ENCODE measurements at regions not wholly inside any gene's neighbourhood (a gene's known extent, or its start where the extent isn't known, plus 50 kb on each side); places are given as distances from the start of the nearest gene placed in this dataset.

- Histone ChIP-seq H3K79me2 (ENCODE audit: insufficient read depth, low read depth) (no peaks in the 10 kb centered on the region), H2AFZ (ENCODE audit: low read depth) (no peak overlapping the region), H3K27ac (no peak overlapping the region), H3K4me2 (no peak overlapping the region), H3K36me3 (ENCODE audit: insufficient read depth) (no peaks in the 10 kb centered on the region), H4K20me1 (ENCODE audit: insufficient read depth) (no peaks in the 10 kb centered on the region), H3K9ac (no peak overlapping the region), H3K27me3 (ENCODE audit: insufficient read depth, low read depth) (no peaks in the 10 kb centered on the region), H3K4me3 (IDR thresholded peaks at IDR 0.05; ENCODE audit: insufficient read depth, low read depth, low read length) (no peak overlapping the region), H3K4me1 (ENCODE audit: low read depth, poor library complexity, severe bottlenecking) (peaks cover 3% of the 10 kb centered on the region)
- no peak for TF ChIP-seq CTCF (conservative IDR thresholded peaks at IDR 0.05; ENCODE audit: low read depth, low read length)
Observed at GRCh38 chr7:114158854-114159253, 240.0 kb upstream of the PPP1R3A start.

- H3K4me1 ChIP-seq (ENCODE audit: low read depth, poor library complexity, severe bottlenecking): peaks cover 3% of the 10 kb centered on the region
- no peak overlapping the region for H3K9ac ChIP-seq
- no peak overlapping the region for H3K27ac ChIP-seq
- H2AFZ ChIP-seq (ENCODE audit: low read depth): no peak overlapping the region
- no peaks in the 10 kb centered on the region for H4K20me1 ChIP-seq (ENCODE audit: insufficient read depth)
- H3K4me2 ChIP-seq: no peak overlapping the region
- H3K79me2 ChIP-seq (ENCODE audit: insufficient read depth, low read depth): no peaks in the 10 kb centered on the region
- H3K4me3 ChIP-seq (IDR thresholded peaks at IDR 0.05; ENCODE audit: insufficient read depth, low read depth, low read length): no peak overlapping the region
- H3K27me3 ChIP-seq (ENCODE audit: insufficient read depth, low read depth): no peaks in the 10 kb centered on the region
- H3K36me3 ChIP-seq (ENCODE audit: insufficient read depth): no peaks in the 10 kb centered on the region
- no peak for TF ChIP-seq CTCF (conservative IDR thresholded peaks at IDR 0.05; ENCODE audit: low read depth, low read length)
Observed at GRCh38 chr7:114158275-114158674, 239.5 kb upstream of the PPP1R3A start.

DNA sequence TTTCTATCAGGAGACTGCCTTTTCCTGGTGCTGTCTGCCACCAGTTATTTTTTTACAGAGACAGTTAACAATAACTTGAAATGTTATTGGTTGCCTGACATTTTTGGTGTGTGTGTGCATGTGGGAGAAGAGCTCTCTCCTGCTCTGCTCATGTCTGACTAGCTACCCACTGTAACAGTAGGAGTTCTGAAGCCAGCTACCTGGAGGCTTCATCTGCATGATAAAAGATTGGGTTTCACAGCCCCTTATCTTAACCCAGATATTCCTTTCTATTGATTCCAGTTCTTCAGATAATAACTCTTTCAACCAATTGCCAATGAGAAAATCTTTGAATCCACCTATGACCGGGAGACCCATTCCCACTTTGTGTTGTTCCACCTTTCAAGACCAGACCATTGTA is 237.4 kb upstream of the PPP1R3A start:
- no peak overlapping the region for H3K4me2 ChIP-seq
- H4K20me1 ChIP-seq (ENCODE audit: insufficient read depth): no peaks in the 10 kb centered on the region
- H3K79me2 ChIP-seq (ENCODE audit: insufficient read depth, low read depth): no peaks in the 10 kb centered on the region
- H2AFZ ChIP-seq (ENCODE audit: low read depth): no peak overlapping the region
- no peak overlapping the region for H3K9ac ChIP-seq
- H3K36me3 ChIP-seq (ENCODE audit: insufficient read depth): no peaks in the 10 kb centered on the region
- H3K4me3 ChIP-seq (IDR thresholded peaks at IDR 0.05; ENCODE audit: insufficient read depth, low read depth, low read length): no peak overlapping the region
- H3K4me1 ChIP-seq (ENCODE audit: low read depth, poor library complexity, severe bottlenecking): peaks cover 8% of the 10 kb centered on the region
- TF ChIP-seq CTCF (conservative IDR thresholded peaks at IDR 0.05; ENCODE audit: low read depth, low read length): no peak
- no peaks in the 10 kb centered on the region for H3K27me3 ChIP-seq (ENCODE audit: insufficient read depth, low read depth)
- H3K27ac ChIP-seq: no peak overlapping the region

GRCh38 chr7:114155116-114156110 is 236.6 kb upstream of the PPP1R3A start:
- Histone ChIP-seq H3K27ac (no peak overlapping the region), H2AFZ (ENCODE audit: low read depth) (no peak overlapping the region), H3K9ac (no peak overlapping the region), H3K4me2 (no peak overlapping the region), H3K4me3 (IDR thresholded peaks at IDR 0.05; ENCODE audit: insufficient read depth, low read depth, low read length) (no peak overlapping the region), H3K79me2 (ENCODE audit: insufficient read depth, low read depth) (no peaks in the 10 kb centered on the region), H3K27me3 (ENCODE audit: insufficient read depth, low read depth) (no peaks in the 10 kb centered on the region), H4K20me1 (ENCODE audit: insufficient read depth) (no peaks in the 10 kb centered on the region), H3K4me1 (ENCODE audit: low read depth, poor library complexity, severe bottlenecking) (peaks cover 8% of the 10 kb centered on the region), H3K36me3 (ENCODE audit: insufficient read depth) (no peaks in the 10 kb centered on the region)
- no peak for TF ChIP-seq CTCF (conservative IDR thresholded peaks at IDR 0.05; ENCODE audit: low read depth, low read length)

Data from KMS-11 (cell line).